ENCODE measurements at regions not wholly inside any gene's neighbourhood (a gene's known extent, or its start where the extent isn't known, plus 50 kb on each side); places are given as distances from the start of the nearest gene placed in this dataset.

DNA sequence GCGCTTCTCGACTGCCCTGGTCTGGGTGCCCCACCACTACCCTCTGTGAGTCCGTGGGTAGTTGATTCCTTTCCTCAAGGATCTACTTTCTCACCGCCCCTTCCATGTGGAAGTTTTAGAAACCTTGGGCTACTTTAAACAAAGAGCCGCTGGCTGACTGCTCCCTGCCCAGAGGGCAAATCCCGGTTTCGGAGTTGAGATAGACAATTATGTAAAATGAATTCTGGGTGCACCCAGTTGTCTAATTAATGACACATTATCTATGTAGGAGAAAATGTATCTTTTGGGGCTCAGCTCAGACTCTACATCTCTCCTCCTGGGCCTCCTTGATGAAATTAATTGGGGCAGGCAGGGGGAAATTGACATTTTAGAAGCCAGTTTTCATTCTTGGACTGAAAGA, 305.4 kb downstream of the UQCRFS1 start:
- no peak overlapping the region for H3K4me3 ChIP-seq
- H3K9me3 ChIP-seq = no peaks in the 10 kb centered on the region
- intact Hi-C loops (cut with DNase I) = no loop called here
- no peak overlapping the region for H3K27ac ChIP-seq
- TF ChIP-seq, protein P1, sequence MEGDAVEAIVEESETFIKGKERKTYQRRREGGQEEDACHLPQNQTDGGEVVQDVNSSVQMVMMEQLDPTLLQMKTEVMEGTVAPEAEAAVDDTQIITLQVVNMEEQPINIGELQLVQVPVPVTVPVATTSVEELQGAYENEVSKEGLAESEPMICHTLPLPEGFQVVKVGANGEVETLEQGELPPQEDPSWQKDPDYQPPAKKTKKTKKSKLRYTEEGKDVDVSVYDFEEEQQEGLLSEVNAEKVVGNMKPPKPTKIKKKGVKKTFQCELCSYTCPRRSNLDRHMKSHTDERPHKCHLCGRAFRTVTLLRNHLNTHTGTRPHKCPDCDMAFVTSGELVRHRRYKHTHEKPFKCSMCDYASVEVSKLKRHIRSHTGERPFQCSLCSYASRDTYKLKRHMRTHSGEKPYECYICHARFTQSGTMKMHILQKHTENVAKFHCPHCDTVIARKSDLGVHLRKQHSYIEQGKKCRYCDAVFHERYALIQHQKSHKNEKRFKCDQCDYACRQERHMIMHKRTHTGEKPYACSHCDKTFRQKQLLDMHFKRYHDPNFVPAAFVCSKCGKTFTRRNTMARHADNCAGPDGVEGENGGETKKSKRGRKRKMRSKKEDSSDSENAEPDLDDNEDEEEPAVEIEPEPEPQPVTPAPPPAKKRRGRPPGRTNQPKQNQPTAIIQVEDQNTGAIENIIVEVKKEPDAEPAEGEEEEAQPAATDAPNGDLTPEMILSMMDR (IDR thresholded peaks at IDR 0.05) = no peak
- no peaks in the 10 kb centered on the region for H3K27me3 ChIP-seq
- H3K9ac ChIP-seq (ENCODE audit: low read depth in 2 of 2, low read length in 2 of 2) = no peak overlapping the region
- H3K36me3 ChIP-seq = no peaks in the 10 kb centered on the region
- no peak for DNase-seq
- no peaks in the 10 kb centered on the region for H3K4me1 ChIP-seq

DNA sequence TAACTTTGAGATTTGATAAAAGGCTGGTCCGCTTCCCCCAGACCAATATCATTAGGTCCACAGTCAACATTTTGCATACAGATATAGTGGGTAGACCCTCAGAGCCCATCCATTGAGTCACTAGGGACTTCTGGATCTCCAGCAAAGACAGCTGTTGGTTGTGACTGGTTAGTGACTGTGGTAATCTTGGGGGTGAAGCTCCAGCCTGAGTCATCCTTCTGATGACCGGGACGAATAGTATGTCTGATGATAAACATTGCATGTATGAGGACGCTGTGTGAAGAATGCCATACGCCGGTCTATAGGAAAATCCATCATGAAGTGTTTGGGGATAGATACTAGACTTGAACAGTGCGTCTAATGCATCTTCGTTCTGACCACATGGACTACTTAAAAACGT, 307.0 kb downstream of the UQCRFS1 start:
- Histone ChIP-seq H3K9ac (ENCODE audit: low read depth in 2 of 2, low read length in 2 of 2) (no peak overlapping the region), H3K27me3 (no peaks in the 10 kb centered on the region), H3K36me3 (no peaks in the 10 kb centered on the region), H3K4me1 (no peaks in the 10 kb centered on the region), H3K9me3 (no peaks in the 10 kb centered on the region), H3K27ac (no peak overlapping the region), H3K4me3 (no peak overlapping the region)
- DNase-seq = no peak
- TF ChIP-seq, protein P1 (IDR thresholded peaks at IDR 0.05) = no peak
- intact Hi-C loops (cut with DNase I) = no loop called here

DNA sequence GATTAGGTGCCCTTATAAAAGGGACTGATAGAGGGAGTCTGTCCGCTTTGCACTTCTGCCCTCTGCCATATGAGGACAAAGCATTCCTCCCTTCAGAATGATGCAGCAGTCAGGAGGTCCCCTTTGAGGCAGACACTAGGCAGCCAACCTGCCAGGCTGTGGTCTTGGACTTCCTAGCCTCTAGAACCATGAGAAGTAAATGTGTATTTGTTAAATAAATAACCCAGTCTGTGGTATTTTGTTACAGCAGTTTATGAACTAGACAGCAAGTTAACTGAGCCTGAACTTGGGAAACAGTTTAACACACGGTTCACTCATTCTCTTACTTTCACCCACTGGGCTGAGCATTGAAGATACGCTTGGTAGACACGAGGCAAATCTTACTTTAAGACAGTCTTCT, 313.2 kb downstream of the UQCRFS1 start:
- no peak overlapping the region for H3K4me3 ChIP-seq
- no peaks in the 10 kb centered on the region for H3K4me1 ChIP-seq
- TF ChIP-seq, protein P1 (IDR thresholded peaks at IDR 0.05) = no peak
- H3K27ac ChIP-seq = no peak overlapping the region
- H3K36me3 ChIP-seq = no peaks in the 10 kb centered on the region
- DNase-seq = no peak
- no peak overlapping the region for H3K9ac ChIP-seq (ENCODE audit: low read depth in 2 of 2, low read length in 2 of 2)
- intact Hi-C loops (cut with DNase I) = no loop called here
- no peaks in the 10 kb centered on the region for H3K9me3 ChIP-seq
- no peaks in the 10 kb centered on the region for H3K27me3 ChIP-seq

DNA sequence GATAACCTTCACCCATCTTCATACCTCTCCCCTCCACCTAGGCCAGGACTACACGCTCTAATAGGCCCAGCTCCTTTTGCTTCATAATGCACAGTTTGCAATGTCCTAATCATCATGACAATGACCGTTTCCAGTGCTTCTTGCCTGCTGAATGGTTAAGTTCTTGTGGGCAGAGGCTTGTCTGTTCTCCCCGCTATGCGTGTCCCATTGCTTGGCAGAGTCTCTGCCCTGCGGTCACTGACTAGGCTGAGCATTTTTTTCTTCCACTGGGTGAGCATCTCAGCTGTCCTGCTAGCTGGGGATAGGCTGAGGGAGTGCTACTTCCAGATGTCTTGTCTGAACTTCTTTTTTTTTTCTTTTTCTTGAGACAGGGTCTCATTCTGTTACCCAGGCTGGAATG, 314.7 kb downstream of the UQCRFS1 start:
- Histone ChIP-seq H3K36me3 (no peaks in the 10 kb centered on the region), H3K4me3 (no peak overlapping the region), H3K9me3 (no peaks in the 10 kb centered on the region), H3K27ac (no peak overlapping the region), H3K4me1 (no peaks in the 10 kb centered on the region), H3K9ac (ENCODE audit: low read depth in 2 of 2, low read length in 2 of 2) (no peak overlapping the region), H3K27me3 (no peaks in the 10 kb centered on the region)
- intact Hi-C loops (cut with DNase I) = no loop called here
- TF ChIP-seq, protein P1 (IDR thresholded peaks at IDR 0.05) = no peak
- no peak for DNase-seq

DNA sequence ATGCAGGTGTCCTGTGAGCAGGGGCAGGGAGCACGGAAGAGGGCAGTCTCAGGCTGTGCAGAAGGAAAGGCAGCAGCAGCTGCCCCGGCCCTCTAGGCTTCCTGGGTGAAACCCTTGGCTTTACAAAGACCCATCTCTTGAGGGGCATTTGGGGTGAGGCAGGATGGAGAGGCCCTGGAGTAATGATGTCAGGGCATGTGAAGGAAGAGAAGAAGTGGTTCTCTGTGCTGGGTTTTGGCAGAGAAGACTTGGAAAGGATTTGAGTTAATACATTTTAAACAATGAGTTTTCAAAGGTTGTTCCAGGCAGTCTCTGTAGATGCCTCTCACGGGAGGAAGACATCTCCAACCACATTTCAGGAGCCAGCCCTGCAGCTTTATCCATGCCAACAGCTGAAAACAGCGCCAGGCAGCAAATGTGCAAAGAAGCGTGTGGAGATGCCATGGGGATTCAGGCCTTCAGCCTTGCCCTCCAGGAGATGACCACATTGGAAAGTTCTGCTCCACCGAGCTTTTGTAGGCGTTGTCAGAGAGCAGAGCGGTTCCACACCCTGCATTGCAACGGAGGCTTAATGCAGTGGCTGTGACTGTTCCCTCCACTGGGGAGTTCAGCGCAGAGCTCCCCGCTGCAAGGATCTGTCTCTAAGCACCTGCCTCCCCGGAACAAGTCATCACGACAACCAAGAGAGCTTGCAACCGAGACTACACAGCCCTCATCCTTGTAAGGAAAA, 322.8 kb downstream of the UQCRFS1 start:
- intact Hi-C loops (cut with DNase I) = no loop called here
- Histone ChIP-seq H3K4me1 (no peaks in the 10 kb centered on the region), H3K9me3 (no peaks in the 10 kb centered on the region), H3K27me3 (no peaks in the 10 kb centered on the region), H3K9ac (ENCODE audit: low read depth in 2 of 2, low read length in 2 of 2) (no peak overlapping the region), H3K4me3 (no peak overlapping the region), H3K36me3 (no peaks in the 10 kb centered on the region), H3K27ac (no peak overlapping the region)
- TF ChIP-seq, protein P1 (IDR thresholded peaks at IDR 0.05) = no peak
- no peak for DNase-seq
